NOMO-1 treated with dmso at 0.1 percent for 144 hours (cell line): ENCODE measurements at regions not wholly inside any gene's neighbourhood (a gene's known extent, or its start where the extent isn't known, plus 50 kb on each side); places are given as distances from the start of the nearest gene placed in this dataset.

Experiments
- DNase-seq: peaks from one replicate; lab custom pipeline; 2025; ENCODE audit not compliant: unreplicated experiment; lab: John Stamatoyannopoulos, UW

DNA sequence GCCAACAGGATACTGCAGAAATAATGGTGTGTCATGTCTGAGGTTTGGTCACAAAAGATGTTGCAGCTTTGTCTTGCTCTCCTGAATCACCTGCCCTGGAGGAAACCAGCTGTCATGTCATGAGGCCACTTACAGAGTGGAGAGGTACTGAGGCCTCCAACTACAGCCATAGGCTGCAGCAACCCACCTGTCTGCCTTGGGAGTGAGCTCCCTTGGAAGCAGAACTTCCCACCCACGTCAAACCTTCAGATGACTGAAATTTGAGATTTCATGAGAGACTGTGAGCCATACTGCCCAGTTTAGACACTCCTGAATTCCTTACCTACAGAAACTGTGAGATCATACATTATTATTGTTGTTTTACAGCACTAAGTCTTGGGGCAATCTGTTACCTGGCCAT is 475.9 kb downstream of the HS3ST3B1 start:
- no peak for DNase-seq

GRCh38 chr17:14775731-14776492 is 475.0 kb downstream of the HS3ST3B1 start:
- DNase-seq: no peak

GRCh38 chr17:14774774-14775173 is 473.9 kb downstream of the HS3ST3B1 start:
- DNase-seq: no peak

GRCh38 chr17:14772776-14773175 is 471.9 kb downstream of the HS3ST3B1 start:
- DNase-seq: no peak

- no peak for DNase-seq
Observed at GRCh38 chr17:14771543-14771942, 470.7 kb downstream of the HS3ST3B1 start.

DNA sequence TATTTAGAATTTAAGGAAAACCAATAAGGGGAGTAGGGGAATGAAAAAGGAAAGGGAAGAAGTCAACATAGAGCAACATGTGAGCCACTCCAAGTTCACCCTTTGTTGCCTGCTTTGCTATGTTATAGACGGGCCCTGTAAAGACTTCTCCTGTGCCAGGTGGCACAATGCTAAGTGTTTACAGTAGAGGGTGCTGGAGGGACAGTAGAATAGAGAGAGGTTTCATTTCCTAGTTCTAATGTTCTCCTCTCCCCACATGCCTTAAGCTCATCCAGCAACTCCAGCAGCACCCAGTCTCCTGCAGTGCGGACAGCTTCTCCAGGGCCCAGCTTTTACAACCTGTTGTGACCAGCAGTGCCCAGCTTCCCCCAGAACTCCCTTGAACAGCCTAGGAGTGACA is 468.0 kb downstream of the HS3ST3B1 start:
- peak; percentile 18 for DNase-seq

GRCh38 chr17:14762736-14763479 is 462.0 kb downstream of the HS3ST3B1 start:
- DNase-seq: no peak

GRCh38 chr17:14760719-14761411 is 460.0 kb downstream of the HS3ST3B1 start:
- no peak for DNase-seq

GRCh38 chr17:14760212-14760611 is 459.3 kb downstream of the HS3ST3B1 start:
- no peak for DNase-seq

- DNase-seq: no peak
Observed at GRCh38 chr17:14759325-14759724, 458.4 kb downstream of the HS3ST3B1 start.

- DNase-seq: no peak
Observed at GRCh38 chr17:14756479-14756878, 455.6 kb downstream of the HS3ST3B1 start.

DNA sequence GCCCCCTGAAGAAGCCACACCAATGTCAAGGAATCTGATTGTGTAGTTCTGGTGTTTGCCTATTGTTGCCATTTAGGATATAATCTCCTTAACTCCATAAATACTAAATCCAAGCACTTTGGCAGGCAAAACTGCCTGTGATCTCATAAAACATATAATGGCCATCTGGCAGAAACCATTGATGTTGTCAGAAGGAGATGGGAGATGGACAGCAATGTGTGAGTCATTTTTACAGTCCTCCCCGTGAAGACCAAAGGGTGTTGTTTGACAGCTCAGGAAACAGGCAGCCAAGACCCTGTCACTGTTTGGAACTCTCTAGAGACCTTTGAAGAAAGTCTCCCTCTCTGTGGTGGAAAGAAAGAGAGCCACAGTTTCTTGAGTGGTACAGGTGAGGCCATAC is 454.1 kb downstream of the HS3ST3B1 start:
- DNase-seq: no peak

DNA sequence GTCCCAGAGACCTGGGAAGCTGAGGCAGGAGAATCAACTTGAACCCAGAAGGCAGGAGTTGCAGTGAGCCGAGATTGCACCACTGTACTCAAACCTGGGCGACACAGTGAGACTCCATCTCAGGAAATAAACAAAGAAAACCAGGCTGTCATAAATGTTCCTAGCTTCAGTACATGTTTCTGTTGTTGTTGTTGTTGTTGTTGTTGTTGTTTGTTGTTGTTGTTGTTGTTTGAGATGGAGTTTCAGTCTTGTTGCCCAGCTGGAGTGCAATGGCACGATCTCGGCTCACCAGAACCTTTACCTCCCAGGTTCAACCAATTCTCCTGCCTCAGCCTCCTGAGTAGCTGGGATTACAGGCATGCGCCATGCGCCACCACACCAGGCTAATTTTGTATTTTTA is 452.5 kb downstream of the HS3ST3B1 start:
- no peak for DNase-seq

DNA sequence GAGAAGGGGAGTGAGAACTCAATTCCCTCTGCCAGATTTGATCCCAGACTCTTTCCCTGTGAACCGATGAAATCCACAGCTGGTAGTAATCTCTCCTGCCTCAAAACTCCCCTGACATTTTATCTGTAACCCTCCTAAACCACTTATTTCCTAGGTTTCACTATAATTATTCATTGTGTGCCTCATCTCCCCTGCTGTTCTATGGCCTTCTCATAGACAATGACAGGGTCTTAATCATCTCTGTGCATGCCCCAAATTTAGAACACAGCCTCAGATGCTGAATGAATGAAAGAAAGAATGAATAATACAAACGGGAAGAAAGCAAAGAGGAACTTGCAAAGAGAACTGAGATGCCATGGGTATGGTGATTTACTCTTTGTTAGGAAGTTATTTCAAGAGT is 451.1 kb downstream of the HS3ST3B1 start:
- no peak for DNase-seq

- DNase-seq: no peak
Observed at GRCh38 chr17:14750866-14751265, 450.0 kb downstream of the HS3ST3B1 start.

- DNase-seq: no peak
Observed at GRCh38 chr17:14749269-14749668, 448.4 kb downstream of the HS3ST3B1 start.

DNA sequence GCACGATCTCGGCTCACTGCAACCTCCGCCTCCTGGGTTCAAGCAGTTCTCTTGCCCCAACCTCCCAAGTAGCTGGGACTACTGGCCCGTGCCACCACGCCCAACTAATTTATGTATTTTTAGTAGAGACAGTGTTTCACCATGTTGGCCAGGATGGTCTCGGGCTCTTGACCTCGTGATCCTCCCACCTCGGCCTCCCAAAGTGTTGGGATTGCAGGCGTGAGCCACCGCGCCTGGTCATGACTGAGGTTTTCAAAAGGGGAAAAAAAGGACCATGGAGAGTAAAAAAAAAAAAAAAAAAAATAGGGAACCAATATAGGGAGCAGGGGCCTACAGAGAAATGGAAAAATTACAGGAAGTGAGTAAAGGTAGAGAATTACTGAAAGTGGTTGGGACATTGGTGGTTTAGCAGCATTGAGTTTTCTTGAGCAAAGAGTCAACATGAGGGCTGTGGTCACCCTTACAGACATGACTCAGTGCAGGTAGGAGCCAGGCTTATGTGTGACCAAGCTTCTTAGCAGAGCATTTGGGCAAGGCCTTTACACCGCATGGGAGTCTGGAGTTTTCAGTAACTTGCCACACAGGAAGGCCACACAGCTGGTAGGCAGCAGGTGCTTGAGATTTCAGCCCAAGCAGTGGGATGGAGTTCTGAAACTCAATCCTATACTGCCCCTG is 447.3 kb downstream of the HS3ST3B1 start:
- DNase-seq: peak; percentile 83

DNA sequence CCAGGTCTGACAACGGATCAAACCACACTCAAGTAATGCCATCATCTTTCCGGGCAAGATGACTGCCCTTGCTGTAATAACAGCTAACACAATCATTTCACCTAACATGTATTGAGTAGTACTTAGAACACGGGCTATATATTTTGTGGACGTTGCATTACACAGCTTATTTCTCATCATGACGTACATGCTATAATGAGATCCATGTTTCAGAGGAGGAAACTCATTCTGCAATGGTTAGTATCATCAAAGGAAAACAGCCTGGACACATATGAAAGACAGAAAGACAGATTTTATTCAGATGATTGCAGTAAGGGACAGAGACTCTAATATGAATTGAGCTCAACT is 446.7 kb downstream of the HS3ST3B1 start:
- no peak for DNase-seq

DNA sequence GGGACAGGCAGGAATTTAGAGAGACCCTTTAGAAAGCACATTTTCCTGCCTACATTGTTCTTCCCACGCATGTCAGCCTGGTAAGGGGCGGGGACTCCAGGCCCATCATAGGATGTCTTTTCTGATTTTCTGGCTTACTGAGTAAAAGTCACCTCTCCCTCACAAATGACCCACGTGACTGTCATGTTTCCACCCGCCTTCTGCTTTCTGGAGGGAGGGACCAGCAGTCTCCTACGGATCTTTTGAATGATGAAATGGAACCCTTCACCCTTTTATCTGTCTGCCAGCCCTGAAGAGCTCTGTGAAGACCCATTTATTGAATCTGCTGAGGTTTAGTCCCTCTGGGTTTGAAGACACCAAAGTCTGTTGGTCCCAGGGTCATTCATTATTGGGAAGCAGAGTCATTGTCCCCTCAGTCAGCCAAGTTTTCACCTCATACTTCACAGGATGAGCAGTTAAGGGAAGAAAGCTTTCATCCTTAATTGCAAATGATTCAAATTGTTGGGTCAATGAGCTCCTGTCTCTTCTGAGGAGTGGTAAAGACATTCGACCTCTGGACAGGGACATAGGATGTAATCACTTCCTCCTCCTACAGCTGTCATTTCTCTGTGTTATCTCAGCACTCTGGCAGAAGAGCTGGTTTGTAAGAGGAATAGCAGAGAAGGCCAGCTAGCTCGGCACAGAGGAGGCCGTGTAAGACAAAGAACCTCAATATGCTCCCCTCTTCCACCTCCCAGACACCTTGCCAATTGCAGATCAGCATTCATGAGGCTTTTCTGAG is 446.1 kb downstream of the HS3ST3B1 start:
- DNase-seq: peak; percentile 39

DNA sequence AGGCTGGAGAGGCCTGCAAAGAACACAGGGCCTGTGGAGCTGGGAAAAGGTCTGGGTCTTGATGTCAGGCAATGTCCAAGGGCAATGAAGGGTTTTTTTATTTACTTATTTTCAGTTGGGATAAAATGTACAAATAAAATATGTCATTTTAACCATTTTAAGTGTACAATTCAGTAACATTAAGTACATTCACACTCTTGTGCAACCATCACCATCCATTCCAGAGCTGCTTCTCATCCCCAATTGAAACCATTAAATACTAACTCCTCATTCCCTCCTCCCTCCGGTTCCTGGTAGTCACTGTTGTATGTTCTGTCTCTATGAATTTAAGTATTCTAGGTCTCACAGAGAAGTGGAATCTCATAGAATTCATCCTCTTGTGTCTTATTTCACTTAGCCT is 444.7 kb downstream of the HS3ST3B1 start:
- no peak for DNase-seq
